H1 (cell line): ENCODE measurements at regions not wholly inside any gene's neighbourhood (a gene's known extent, or its start where the extent isn't known, plus 50 kb on each side); places are given as distances from the start of the nearest gene placed in this dataset.

ENCODE experiments used
- CTCF ChIA-PET: fragments of 300-600 bp; sonication (Branson Sonifier 250); formaldehyde crosslinking; loops from one replicate; lab custom pipeline; 2021; ENCODE audit not compliant: partially characterized antibody; lab: Charles Lee
- POLR2A ChIA-PET: fragments of 300-600 bp; sonication (Branson Sonifier 250); formaldehyde crosslinking; loops from one replicate; lab custom pipeline; 2021; ENCODE audit warnings: inconsistent platforms; ENCODE audit not compliant: partially characterized antibody; lab: Charles Lee
- DNase-seq, 2 experiments: peaks; one replicate each; pipeline versions ENCODE4 v3.0.0 to v3.0.0-alpha.2; 2010 to 2022; ENCODE audit warnings: low spot score in 2 of 2, low read depth in 1 of 2, mixed read lengths in 1 of 2
- FAIRE-seq: peaks from 2 replicates; lab custom pipeline; 2011; peaks lifted over from hg19 to GRCh38; lab: Jason Lieb, UNC
- H2AFZ ChIP-seq: 2 replicates; pipeline ENCODE4 v1.8.1; 2012; ENCODE audit warnings: low read length, inconsistent platforms
- H2AK5ac ChIP-seq: 2 replicates; pipeline ENCODE4 v1.6.1; 2013; ENCODE audit warnings: low read depth, low read length
- H2BK120ac ChIP-seq: replicated peaks from 2 replicates; pipeline ENCODE3; 2013; ENCODE audit warnings: low read depth, low read length, inconsistent platforms
- H2BK12ac ChIP-seq: 2 replicates; pipeline ENCODE4 v1.6.1; 2013; ENCODE audit warnings: low read depth, low read length
- H2BK15ac ChIP-seq: 2 replicates; pipeline ENCODE4 v1.6.1; 2013; ENCODE audit warnings: low read length
- H2BK20ac ChIP-seq: 2 replicates; pipeline ENCODE4 v1.6.1; 2013; ENCODE audit warnings: low read length
- H2BK5ac ChIP-seq: 2 replicates; pipeline ENCODE4 v1.6.1; 2013; ENCODE audit warnings: low read depth, low read length
- H3K14ac ChIP-seq: 2 replicates; pipeline ENCODE4 v1.6.1; 2013; ENCODE audit warnings: inconsistent platforms; ENCODE audit not compliant: insufficient read length
- H3K18ac ChIP-seq: 2 replicates; pipeline ENCODE4 v1.6.1; 2013; ENCODE audit warnings: low read length; ENCODE audit errors: extremely low read depth
- H3K23ac ChIP-seq: 2 replicates; pipeline ENCODE4 v1.6.1; 2013; ENCODE audit warnings: inconsistent platforms; ENCODE audit not compliant: insufficient read length
- H3K23me2 ChIP-seq: 2 replicates; pipeline ENCODE4 v1.6.1; 2013; ENCODE audit warnings: low read depth, low read length
- H3K27ac ChIP-seq: 2 replicates; pipeline ENCODE4 v1.6.1; 2011; ENCODE audit warnings: low read depth, low read length, inconsistent platforms
- H3K27me3 ChIP-seq, 4 experiments: replicated peaks in 1 of 4; 1 replicate in 1 of 4; 2 replicates in 3 of 4; pipeline versions ENCODE4 v1.6.1 to v1.8.1; 2011 to 2013; ENCODE audit warnings: low read length in 3 of 4, mild to moderate bottlenecking in 3 of 4, inconsistent platforms in 2 of 4, mixed read lengths in 2 of 4, moderate library complexity in 1 of 4; ENCODE audit not compliant: control insufficient read depth in 3 of 4, insufficient read depth in 3 of 4; ENCODE audit errors: extremely low read depth in 1 of 4
- H3K36me3 ChIP-seq, 4 experiments: 2 replicates each; pipeline versions ENCODE4 v1.6.1 to v1.8.1; 2011 to 2013; ENCODE audit warnings: mild to moderate bottlenecking in 4 of 4, low read length in 3 of 4, moderate library complexity in 2 of 4, control low read depth in 1 of 4, inconsistent platforms in 1 of 4; ENCODE audit not compliant: insufficient read depth in 4 of 4, control insufficient read depth in 2 of 4
- H3K4ac ChIP-seq: replicated peaks from 2 replicates; pipeline ENCODE3; 2013; ENCODE audit warnings: low read length, low read depth, mixed read lengths, inconsistent platforms; ENCODE audit not compliant: insufficient read length
- H3K4me1 ChIP-seq, 4 experiments: replicated peaks in 1 of 4; 1 replicate in 1 of 4; 2 replicates in 3 of 4; pipeline versions ENCODE4 v1.6.1 to v1.8.1; 2011 to 2013; ENCODE audit warnings: low read length in 3 of 4, inconsistent platforms in 2 of 4, mixed read lengths in 1 of 4; ENCODE audit not compliant: insufficient read depth in 4 of 4, control insufficient read depth in 3 of 4
- H3K4me2 ChIP-seq, 2 experiments: 2 replicates each; pipeline versions ENCODE4 v1.6.1 to v1.8.1; 2011 to 2013; ENCODE audit warnings: low read depth in 2 of 2, low read length in 2 of 2, control low read depth in 1 of 2, inconsistent platforms in 1 of 2, mild to moderate bottlenecking in 1 of 2; ENCODE audit not compliant: insufficient read depth in 1 of 2
- H3K4me3 ChIP-seq, 4 experiments: fragments of 200-600, 300-600 bp in 1 of 4; sonication (generic), shearing (Covaris generic), sonication (Bioruptor Twin) in 1 of 4; 2 replicates each; pipeline versions ENCODE4 v1.5.1 to v1.8.1; 2011 to 2016; ENCODE audit warnings: low read length in 4 of 4, low read depth in 3 of 4, control low read depth in 2 of 4, inconsistent platforms in 2 of 4, mild to moderate bottlenecking in 2 of 4, mixed read lengths in 1 of 4, moderate library complexity in 1 of 4; ENCODE audit not compliant: insufficient read depth in 2 of 4; ENCODE audit errors: extremely low read depth in 1 of 4
- H3K56ac ChIP-seq: replicated peaks from 2 replicates; pipeline ENCODE3; 2013; ENCODE audit warnings: low read depth, mild to moderate bottlenecking, mixed read lengths, low read length, inconsistent platforms; ENCODE audit not compliant: insufficient read length
- H3K79me1 ChIP-seq: 2 replicates; pipeline ENCODE4 v1.6.1; 2013; ENCODE audit warnings: low read depth, low read length, control low read depth
- H3K79me2 ChIP-seq, 2 experiments: 2 replicates each; pipeline versions ENCODE4 v1.6.1 to v1.8.1; 2012 to 2013; ENCODE audit warnings: low read length in 2 of 2, mild to moderate bottlenecking in 2 of 2, inconsistent platforms in 1 of 2; ENCODE audit not compliant: insufficient read depth in 2 of 2, control insufficient read depth in 1 of 2
- H3K9ac ChIP-seq, 4 experiments: replicated peaks in 1 of 4; 1 replicate in 1 of 4; 2 replicates in 3 of 4; pipeline versions ENCODE4 v1.6.1 to v1.8.1; 2011 to 2013; ENCODE audit warnings: low read depth in 3 of 4, low read length in 3 of 4, control low read depth in 2 of 4, mild to moderate bottlenecking in 2 of 4, moderate library complexity in 2 of 4, inconsistent platforms in 1 of 4; ENCODE audit errors: extremely low read depth in 1 of 4
- H3K9me3 ChIP-seq, 2 experiments: 2 replicates each; pipeline versions ENCODE4 v1.6.1 to v1.8.1; 2012 to 2013; ENCODE audit warnings: mild to moderate bottlenecking in 2 of 2, moderate library complexity in 2 of 2, control low read depth in 1 of 2, inconsistent platforms in 1 of 2, low read depth in 1 of 2, low read length in 1 of 2, mixed read lengths in 1 of 2; ENCODE audit not compliant: insufficient read depth in 2 of 2
- H4K20me1 ChIP-seq, 2 experiments: replicated peaks in 1 of 2; 2 replicates each; pipeline versions ENCODE3 to v1.8.1; 2011 to 2013; ENCODE audit warnings: inconsistent platforms in 2 of 2, low read length in 2 of 2, mild to moderate bottlenecking in 1 of 2; ENCODE audit not compliant: insufficient read depth in 2 of 2, control insufficient read depth in 1 of 2
- H4K5ac ChIP-seq: 2 replicates; pipeline ENCODE4 v1.6.1; 2013; ENCODE audit warnings: low read length, low read depth, mixed read lengths, inconsistent platforms; ENCODE audit not compliant: insufficient read length
- H4K8ac ChIP-seq: 2 replicates; pipeline ENCODE4 v1.8.0; 2013; ENCODE audit warnings: mild to moderate bottlenecking, moderate library complexity, low read length, inconsistent platforms; ENCODE audit not compliant: insufficient read depth; ENCODE audit errors: extremely low read depth
- H4K91ac ChIP-seq: replicated peaks from 2 replicates; pipeline ENCODE3; 2013; ENCODE audit warnings: low read length, mixed read lengths, inconsistent platforms; ENCODE audit not compliant: insufficient read length
- WGBS, 2 experiments: shearing (Covaris generic) in 1 of 2; methylation state at CpG; one replicate each; pipeline versions ENCODE4 v1.1.6 to v1.1.7; 2013 to 2015; ENCODE audit warnings: low lambda C conversion rate in 2 of 2, mixed read lengths in 2 of 2, inconsistent platforms in 1 of 2, low coverage in 1 of 2, missing lambda C conversion rate in 1 of 2; ENCODE audit not compliant: insufficient replicate concordance in 2 of 2, insufficient coverage in 1 of 2, insufficient read length in 1 of 2; ENCODE audit errors: extremely low coverage in 1 of 2, missing lambda C conversion rate in 1 of 2; 5-methylcytosine and 5-hydroxymethylcytosine counted together

DNA sequence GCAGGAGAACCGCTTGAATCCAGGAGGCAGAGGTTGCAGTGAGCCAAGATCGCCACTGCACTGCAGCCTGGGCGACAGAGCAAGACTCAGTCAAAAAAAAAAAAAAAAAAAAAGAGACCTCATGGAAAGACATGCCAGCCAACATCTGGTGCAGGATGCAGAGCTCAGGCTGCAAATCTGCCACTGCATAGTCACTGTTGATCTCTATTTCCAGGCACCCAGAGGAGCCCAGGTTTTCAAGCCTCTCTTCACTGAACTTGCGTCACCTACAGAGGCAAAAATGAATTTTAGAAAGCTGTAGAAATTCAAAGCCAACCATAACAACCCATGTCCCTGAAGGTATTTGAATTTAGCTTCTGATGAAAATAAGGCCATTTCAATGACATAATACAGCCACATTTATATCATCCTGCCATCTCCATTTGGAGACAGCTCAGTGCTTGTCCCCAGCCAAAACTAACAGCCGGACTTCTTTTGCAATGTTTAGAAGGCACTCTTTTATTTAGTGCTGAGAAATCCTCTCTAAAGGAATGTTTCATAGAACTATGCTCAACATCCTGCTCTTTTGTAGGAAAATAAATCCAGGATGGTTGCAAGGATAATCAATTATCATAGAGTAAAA is 113.3 kb downstream of the SNX18 start:
- no peaks in the 10 kb centered on the region for H3K23me2 ChIP-seq
- H3K4me1 ChIP-seq = no peaks in the 10 kb centered on the region
- H3K27ac ChIP-seq = no peak overlapping the region
- H3K23ac ChIP-seq = no peak overlapping the region
- H3K36me3 ChIP-seq = no peaks in the 10 kb centered on the region
- H3K4me2 ChIP-seq = no peak overlapping the region
- no peak overlapping the region for H2AK5ac ChIP-seq
- H3K27me3 ChIP-seq = no peaks in the 10 kb centered on the region
- no peak overlapping the region for H4K91ac ChIP-seq
- POLR2A ChIA-PET = no interaction called here
- H3K9me3 ChIP-seq = no peaks in the 10 kb centered on the region
- no peak overlapping the region for H2BK20ac ChIP-seq
- no peak for FAIRE-seq
- no peak overlapping the region for H2BK5ac ChIP-seq
- no peak overlapping the region for H4K5ac ChIP-seq
- H2BK12ac ChIP-seq = no peak overlapping the region
- no peak overlapping the region for H4K8ac ChIP-seq
- H3K18ac ChIP-seq = no peak overlapping the region
- H3K9ac ChIP-seq = no peak overlapping the region
- H2AFZ ChIP-seq = no peak overlapping the region
- no peak for DNase-seq
- H3K4me3 ChIP-seq = no peak overlapping the region
- WGBS, 2 experiments = 87% methylated on average over 3 of the region's 5 CpGs; no CpG with 5 or more reads in 1 of the 2 experiments
- H2BK120ac ChIP-seq = no peak overlapping the region
- H3K14ac ChIP-seq = no peak overlapping the region
- no peaks in the 10 kb centered on the region for H4K20me1 ChIP-seq
- H3K56ac ChIP-seq = no peak overlapping the region
- H3K4ac ChIP-seq = no peak overlapping the region
- H3K79me2 ChIP-seq = no peaks in the 10 kb centered on the region
- H2BK15ac ChIP-seq = no peak overlapping the region
- CTCF ChIA-PET = interaction anchor here (1.7 kb wide), 1 partner anchor 14 kb away, joined by 3 read pairs; no protein-coding TSS in a partner anchor
- H3K79me1 ChIP-seq = no peaks in the 10 kb centered on the region
